GM03348 (cell line): ENCODE measurements at regions not wholly inside any gene's neighbourhood (a gene's known extent, or its start where the extent isn't known, plus 50 kb on each side); places are given as distances from the start of the nearest gene placed in this dataset.
"Not testable (repeated sequence)": the region's sequence is repeated elsewhere in the genome, so short reads cannot be mapped to it uniquely, and the experiment has no call there.

Source experiments
- DNase-seq: peaks from one replicate; pipeline ENCODE4 v3.0.0; 2012; ENCODE audit warnings: low spot score

DNA sequence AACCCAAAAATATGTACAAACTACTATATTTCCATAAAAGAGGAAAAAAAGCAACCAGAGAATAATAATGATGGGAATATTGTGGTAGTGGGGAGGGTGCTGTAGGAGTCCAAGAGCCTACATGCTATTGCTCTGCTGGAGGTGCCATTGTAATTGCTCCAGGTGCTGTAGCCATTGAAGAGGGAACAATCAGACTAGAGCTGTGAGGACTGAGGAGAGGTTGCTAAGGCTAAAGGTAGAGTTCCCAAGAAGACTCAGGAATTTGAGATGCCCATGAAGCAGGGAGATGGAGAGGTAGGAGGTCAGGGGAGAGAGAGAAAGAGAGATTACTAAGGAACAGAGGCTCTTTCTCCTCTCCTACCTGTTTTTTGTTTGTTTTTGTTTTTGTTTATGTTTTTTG lies 394.0 kb downstream of the DMRTA1 start:
- DNase-seq, result no peak

DNA sequence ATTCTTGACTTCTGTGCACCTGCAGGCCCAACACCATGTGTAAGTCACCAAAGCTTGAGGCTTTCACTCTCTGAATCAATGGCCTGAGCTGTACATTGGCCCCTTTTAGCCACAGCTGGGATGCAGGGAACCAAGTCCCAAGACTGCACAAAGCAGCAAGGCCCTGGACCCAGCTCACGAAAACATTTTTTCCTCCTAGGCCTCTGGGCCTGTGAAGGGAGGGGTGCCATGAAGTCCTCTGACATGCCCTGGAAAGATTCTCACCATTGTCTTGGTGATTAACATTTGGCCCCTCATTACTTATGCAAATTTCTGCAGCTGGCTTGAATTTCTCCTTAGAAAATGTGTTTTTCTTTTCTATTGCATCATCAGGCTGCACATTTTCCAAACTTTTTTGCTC lies 398.6 kb downstream of the DMRTA1 start:
- not testable (repeated sequence) for DNase-seq

DNA sequence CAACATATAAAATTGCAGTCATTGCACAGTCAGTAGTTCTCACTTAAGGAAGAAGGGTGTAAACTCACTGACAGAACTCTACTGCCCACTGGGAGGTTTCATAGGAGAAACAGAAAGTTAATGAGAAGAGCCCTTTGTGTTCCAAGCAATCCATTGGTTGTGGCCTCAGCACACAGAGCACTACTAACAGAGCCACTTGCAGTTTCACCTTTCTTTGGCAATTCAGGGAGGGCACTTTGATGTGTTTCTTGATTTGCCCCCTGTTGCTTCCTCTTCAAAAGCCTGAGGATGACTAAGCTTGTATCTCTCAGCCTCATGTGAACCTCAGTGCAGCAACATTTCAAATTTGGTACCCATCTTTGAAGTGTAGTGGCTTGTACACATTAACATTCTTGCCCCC lies 409.4 kb downstream of the DMRTA1 start:
- DNase-seq, result no peak

DNA sequence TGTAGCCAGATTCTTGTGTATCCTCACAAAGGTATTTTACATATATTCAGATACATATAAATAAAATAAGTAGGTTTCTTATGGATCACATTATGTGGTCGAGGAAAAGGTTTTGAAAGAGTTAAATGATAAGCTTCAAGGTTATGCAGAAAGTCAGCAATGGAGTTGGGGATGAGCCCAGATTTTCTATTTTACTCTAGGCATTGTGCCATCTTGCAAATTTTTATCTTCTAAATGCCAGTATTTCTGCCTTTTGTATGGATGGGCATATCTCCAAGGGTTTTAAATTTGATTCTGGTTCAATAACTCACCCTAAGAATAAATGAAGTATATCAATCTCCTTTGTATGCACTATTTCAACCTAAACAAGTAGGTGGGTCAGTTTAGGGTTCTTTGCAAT lies 410.7 kb downstream of the DMRTA1 start:
- DNase-seq, result no peak

DNA sequence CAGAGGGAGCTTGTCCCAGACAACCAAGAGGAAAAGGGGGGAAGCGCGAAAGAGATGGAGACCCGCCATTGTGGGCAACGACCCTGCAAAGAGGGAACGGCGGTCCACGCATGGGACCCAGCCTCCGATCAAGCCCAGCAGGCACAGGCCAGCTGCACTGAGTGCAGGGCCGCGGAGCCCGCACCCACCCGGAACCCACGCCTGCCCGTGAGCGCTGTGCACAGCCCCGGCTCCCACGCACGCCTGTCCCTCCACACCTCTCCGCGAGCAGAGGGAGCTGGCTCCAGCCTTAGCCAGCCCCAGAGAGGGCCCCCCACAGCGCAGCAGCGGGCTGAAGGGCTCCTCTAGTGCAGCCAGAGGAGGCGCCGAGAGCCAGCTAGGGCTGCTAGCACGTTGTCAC lies 416.5 kb downstream of the DMRTA1 start:
- no peak for DNase-seq

DNA sequence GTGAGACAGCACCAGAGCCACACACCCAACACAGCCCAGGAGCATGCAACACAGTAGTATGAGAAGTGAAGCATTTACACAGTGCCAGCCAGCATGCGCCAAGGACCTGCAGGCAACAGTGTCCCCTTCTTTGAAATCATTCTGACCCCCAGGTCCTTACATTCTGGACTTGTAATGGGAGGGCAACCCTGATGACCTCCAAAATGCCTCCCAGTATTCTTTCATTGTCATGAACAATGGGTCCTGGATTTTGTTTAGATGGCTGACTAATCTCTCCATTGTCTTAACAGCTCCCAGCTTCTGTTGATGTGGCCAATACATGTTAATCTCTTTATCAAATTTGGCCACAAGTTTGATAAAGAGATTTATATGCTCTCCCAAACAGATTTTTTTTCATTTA lies 417.1 kb downstream of the DMRTA1 start:
- no peak for DNase-seq

DNA sequence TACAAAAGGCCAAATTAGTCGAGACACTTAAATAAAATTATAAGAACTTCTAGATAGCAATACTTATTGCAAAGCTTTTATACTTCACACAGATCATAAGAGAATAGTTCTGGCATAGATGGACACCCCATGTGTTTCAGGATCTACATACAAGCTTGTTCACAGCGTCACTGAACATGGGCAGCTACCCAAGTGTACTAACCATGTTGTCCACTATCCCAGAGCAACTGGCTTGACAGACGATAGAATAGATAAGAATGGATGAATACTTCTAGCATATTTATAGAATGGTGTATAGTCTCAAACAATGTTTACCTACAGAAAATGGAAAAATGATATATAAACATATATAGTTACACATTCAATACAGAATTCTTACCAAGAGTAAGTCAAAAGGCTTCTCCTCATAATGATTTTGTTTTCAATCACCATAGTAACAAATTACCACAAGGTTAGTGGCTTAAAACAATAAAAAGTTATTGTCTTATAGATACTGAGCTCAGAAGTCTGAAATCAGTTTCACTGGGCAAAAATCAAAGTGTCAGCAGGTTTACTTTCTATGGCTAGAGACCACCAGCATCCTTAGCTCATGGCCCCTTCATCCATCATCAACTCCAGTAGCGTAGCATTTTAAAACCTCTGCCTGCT lies 446.7 kb downstream of the DMRTA1 start:
- DNase-seq, result no peak

DNA sequence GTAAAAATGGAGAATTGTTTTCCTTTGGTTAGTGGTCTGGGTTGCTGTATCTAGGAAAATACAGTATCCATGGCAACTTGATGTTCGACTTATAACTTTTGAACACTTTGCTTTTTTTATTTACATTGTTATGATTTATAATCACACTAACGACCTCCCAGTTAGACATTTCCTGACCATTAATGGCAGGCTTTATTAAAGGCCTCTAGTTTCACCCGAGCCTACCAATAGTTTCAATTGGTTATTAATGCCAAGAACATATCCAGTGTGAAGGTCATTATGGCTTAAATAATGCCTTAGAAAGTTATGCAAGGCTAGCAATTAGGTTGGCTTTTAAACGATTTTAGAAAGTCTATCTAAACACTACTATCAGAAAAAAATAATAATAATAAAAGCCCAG lies 452.0 kb downstream of the DMRTA1 start:
- DNase-seq, result no peak

DNA sequence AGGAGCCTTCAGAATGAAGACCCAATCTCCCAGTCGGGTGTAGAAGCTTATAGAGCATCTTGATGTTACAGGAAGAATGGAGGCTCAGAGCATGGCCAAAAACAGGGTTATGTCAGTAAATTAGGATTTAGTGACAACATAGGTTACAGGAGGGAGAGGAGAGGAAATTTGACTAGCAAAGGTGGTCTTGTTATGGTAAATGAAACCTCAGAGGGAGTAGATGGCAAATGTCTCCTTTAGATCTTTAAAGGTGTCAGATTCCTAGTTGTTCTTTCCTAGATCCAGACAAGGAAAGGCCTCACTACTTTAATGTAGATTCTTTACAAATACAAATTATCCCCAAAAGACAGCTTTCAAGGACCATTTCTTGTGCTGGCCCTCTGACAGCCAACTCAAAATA lies 465.0 kb downstream of the DMRTA1 start:
- DNase-seq, result no peak

DNA sequence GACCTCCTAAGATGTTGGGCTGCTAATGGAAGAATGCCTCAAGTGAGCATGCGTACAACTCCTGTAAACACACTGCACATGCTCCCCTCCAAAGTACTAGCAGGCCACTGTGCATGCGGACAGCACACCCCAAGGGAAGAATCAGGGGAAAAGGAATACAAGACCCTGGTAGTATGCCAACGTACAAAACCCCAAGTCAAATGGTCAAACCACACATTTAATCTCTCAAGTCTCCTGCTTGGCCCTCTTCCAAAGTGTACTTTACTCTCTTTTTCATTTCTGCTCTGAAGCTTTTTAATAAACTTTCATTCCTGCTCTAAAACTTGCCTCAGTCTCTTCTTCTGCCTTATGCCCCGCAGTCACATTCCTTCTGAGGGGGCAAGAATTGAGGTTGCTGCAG lies 466.4 kb downstream of the DMRTA1 start:
- DNase-seq, result no peak

DNA sequence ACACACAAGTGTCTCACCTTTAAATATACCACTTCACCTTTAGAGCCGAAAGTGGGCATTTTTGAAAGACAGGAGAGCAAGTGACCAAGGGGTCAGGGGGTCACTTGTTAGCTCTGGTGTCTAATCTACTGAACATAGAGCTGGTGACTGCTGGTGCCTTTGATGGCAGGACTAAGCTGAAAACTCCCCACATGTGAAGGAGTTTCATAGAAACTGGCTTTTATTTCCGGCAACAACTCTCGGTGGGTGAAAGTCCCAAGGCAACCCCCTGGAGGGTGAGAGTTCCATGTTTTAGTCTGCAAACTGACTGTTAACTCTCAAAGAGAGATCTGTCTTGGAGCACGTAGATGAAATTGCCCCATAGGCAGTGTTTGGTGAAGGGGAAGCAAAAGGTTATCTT lies 466.9 kb downstream of the DMRTA1 start:
- no peak for DNase-seq

DNA sequence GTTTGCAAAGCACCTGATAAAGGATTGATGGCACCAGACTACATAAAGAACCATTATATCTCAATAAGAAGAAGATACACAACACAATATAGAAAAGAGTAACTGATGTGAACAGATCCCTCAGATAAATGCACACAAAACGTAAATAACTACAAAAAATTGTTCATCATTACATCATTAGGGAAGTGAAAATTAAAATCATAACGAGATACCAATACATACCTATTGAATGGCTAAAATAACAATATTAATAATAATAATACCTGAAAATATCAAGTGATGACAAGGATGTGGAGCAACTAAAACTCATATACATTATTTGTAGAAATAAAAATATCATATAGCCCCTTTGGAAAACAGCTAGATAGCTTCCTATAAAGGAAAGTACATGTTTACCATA lies 469.5 kb downstream of the DMRTA1 start:
- no peak for DNase-seq

DNA sequence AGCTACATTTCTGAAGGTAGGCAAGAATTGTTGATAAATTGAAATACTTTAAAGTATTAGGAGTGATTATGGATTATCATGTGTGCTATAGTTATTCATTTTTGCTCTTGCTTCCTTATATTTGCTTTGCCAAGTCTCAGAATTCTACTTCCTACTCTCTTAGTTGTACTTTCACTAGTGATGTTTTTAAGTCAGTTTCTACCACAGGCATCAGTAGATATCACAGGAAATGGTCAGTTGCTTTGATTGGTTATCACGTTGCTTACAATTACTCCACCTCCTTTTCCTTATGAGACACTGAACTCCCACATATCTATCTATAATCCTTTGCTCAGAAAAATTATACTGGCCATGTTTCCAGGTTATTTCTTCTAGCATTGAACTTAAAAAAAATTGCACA lies 472.8 kb downstream of the DMRTA1 start:
- DNase-seq, result no peak

DNA sequence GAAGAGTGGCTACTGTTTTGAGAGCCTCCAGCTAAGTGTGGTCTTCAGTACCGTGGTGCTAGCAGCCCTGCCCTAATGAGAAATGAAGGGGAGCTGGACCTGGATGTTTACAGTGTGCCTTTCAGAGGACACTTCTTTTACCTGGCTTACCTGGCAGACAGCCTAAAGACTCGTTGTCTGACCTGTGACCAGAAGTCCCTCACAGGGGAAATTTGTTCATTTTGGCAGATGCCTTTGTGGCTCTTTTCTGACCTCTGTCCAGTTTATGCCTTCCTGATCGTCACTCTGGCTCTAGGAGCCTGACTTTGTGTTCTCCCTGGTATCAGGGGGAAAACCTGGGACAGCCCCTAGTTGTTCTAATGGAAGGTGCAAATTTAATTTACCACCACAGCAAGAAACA lies 475.1 kb downstream of the DMRTA1 start:
- DNase-seq, result no peak

DNA sequence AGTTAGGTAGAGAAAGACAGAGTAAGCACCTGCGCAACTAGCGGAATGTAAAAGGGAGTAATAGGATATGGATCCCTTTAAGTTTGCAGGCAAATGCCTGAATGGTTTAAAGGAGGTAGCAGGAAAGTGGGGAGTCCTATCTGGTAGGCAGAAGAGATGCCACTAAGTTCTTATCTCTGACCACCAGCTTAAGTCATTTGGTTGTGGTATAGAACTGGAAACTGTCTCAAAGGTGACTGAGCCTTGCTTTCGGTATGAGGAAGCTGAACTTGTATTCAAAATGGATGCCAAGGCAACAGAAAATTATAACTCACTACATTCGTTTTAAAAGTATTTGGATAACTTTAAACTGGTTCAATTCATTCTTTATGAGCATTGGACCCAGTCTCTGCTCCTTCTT lies 475.6 kb downstream of the DMRTA1 start:
- no peak for DNase-seq

DNA sequence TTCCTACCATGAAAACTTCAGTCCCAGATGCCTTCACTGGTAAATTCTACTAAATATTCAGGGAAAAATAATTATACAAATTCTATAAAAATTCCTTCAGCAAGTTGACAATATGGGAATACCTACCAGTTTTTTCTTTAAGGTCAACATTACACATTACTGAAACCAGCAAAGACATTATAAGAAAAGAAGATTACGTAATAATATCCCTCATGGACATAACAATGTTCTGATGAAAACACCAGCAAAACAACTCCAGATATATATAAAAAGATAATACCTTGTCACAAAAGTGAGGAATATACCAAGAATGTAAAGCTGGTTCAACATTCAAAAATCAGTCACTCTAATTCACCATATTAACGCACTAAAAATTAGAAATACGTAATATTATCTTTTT lies 507.9 kb downstream of the DMRTA1 start:
- no peak for DNase-seq

DNA sequence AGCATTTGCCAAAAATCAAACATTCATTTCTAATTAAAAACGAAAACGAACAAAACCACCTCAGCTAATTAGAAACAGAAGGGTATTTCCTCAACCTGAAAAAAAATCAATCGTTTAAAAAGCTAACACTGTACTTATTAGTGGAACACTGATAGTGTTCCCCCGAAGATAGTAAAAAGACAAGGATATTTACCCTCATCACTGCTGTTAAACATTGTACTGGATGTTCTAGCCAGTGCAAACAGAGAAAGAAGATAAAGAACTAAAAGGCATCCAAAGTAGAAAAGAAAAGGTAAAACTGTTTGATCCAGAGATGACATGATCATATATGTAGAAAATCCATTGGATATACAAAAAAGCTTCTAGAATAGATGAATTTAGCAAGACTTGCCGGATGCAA lies 508.3 kb downstream of the DMRTA1 start:
- DNase-seq, result no peak

DNA sequence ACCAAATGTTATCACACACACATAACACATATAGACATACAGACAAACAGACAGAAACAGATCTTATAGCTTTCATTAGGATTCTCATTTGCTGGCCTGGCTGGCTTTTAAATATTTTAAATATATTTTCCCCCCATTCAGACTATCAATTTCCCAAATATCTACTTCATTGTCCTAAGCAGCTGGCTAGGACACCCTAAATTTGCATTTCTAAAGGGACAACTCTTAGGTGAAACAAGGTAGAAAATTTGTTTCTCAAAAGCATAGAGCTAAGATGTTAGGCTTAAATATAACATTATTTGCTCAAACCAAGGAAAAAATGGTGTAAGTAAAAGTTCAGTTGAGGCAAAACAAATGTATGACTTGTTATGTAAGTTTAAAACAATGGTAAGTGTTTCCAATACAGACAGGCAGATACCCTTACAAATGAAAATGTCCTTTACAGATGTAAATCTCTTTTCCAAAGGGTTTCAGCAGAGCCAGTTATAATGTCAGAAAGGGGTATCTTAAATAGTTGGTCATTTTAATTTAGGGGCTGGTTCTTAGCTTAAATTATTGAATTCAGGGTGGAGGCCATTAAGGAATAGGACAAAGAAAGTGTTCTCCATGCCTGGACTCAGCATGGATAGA lies 522.8 kb downstream of the DMRTA1 start:
- DNase-seq, result no peak

DNA sequence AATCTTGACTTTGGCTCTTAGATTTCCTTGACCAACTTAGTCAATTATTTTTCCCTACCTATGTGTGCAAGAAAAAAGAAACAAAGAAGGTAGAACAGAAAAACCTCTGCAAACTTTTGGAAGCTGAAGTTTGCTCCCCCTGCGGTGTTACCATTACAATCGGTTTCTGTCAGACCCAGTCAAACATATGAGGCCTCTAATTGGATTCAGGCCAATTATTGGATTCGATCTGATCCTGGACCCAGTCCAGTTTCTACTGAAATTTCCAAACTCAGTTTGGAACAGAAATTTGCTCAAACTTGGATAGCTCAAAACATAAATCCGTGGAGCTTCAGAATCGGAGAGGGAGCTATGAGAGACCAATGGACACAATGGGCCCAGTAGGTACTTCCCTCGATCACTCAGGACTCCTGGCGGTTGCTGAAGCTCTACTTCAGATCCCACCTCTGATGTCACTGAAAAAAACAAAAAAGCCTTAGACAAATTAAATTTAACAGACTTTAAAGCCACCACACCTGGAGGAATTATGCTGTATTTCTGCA lies 523.9 kb downstream of the DMRTA1 start:
- DNase-seq, result no peak

DNA sequence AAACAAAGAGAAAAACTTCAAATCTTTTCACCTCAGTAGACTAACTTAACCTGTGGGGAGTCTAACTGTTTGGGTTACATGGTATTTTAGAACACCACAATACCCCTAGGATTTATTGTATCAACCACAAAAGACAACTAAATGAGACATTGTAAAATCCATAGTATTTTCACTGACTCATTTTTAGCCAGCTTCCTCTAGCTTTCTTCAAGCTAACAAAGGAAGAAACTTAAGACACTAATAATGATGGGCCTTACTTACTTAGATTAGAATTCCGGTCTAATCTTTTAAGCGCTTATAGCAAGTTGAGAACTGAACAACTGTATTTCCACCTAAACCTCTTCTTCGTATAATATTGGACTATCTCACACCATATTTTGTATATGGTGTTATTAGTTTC lies 529.3 kb downstream of the DMRTA1 start:
- no peak for DNase-seq

DNA sequence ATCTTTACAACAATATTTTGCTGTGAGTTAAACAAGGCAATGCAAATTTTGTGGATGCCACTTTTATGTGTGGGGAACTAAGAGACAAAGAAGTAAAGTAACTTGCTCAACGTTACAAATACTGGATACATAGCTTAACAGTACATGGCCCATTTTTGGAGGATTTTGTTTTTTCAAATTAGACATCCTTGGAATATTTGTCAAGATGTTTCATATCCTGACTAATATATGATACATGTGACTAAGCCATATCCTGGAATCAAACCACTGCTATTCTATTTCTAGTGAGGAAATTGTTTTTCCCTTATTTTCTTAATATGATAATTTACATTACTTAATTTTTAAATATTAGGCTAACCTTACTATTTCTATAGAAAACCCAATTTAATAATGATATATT lies 529.8 kb downstream of the DMRTA1 start:
- DNase-seq, result peak; percentile 5

DNA sequence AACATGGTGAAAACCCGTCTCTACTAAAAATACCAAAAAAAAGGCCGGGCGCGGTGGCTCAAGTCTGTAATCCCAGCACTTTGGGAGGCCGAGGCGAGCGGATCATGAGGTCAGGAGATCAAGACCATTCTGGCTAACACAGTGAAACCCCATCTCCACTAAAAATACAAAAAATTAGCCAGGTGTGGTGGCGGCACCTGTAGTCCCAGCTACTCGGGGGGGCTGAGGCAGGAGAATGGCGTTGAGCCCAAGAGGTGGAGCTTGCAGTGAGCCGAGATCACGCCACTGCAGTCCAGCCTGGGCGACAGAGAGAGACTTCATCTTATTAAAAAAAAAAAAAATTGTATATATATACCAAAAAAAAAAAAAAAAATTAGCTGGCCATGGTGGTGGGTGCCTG lies 533.8 kb downstream of the DMRTA1 start:
- not testable (repeated sequence) for DNase-seq

DNA sequence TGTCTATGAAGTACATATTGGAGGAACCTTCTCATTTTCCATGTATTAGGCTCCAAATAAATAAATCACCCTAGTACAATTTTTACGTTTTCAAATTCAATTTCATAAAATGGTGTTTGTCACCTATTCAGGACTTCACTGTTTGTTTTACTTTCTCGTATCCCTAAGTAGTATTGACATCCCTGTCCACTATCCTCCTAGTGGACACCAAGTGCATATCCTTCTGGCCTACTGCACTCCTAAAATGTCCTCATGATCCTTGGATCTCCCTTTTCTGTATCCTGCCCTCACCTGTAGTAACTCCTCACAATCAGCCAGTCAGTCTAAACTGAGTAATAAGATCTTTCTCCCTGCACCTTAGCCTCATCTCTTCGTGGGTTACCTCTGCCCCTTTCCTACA lies 539.9 kb downstream of the DMRTA1 start:
- DNase-seq, result no peak

DNA sequence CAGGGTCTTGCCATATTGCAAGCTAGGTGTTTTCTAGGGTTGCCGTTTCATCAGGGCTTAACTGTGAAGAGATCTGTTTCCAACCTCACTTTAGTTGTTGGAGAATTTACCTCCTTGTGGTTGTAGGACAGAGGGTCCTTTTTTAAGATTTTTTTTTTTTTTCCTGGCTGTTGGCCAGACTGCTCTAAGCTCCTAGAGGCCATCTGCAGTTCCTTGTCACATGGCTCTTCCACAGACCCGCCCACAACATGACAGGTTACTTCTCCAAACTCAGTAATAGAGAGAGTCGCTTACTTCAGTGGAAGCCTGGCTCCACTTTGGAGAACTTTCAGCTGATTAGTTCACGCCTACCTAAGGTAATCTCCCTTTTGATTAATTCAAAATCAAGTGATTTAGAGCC lies 543.7 kb downstream of the DMRTA1 start:
- DNase-seq, result no peak
